ENCODE measurements at regions not wholly inside any gene's neighbourhood (a gene's known extent, or its start where the extent isn't known, plus 50 kb on each side); places are given as distances from the start of the nearest gene placed in this dataset.

- DNase-seq (ENCODE audit: low read depth, low spot score) = peak; percentile 50
Observed at GRCh38 chr5:141778206-141778605, 96.2 kb upstream of the ARAP3 start.

- DNase-seq (ENCODE audit: low read depth, low spot score) = no peak
Observed at GRCh38 chr5:141777711-141778110, 95.7 kb upstream of the ARAP3 start.

GRCh38 chr5:141777130-141777529 is 95.1 kb upstream of the ARAP3 start:
- no peak for DNase-seq (ENCODE audit: low read depth, low spot score)

- DNase-seq (ENCODE audit: low read depth, low spot score) = no peak
Observed at GRCh38 chr5:141773779-141774562, 91.9 kb upstream of the ARAP3 start.

GRCh38 chr5:141772281-141772680 is 90.3 kb upstream of the ARAP3 start:
- no peak for DNase-seq (ENCODE audit: low read depth, low spot score)

GRCh38 chr5:141771562-141771961 is 89.5 kb upstream of the ARAP3 start:
- no peak for DNase-seq (ENCODE audit: low read depth, low spot score)

GRCh38 chr5:141771031-141771430 is 89.0 kb upstream of the ARAP3 start:
- DNase-seq (ENCODE audit: low read depth, low spot score) = no peak

GRCh38 chr5:141769671-141770070 is 87.6 kb upstream of the ARAP3 start:
- DNase-seq (ENCODE audit: low read depth, low spot score) = no peak

GRCh38 chr5:141767671-141768070 is 85.6 kb upstream of the ARAP3 start:
- no peak for DNase-seq (ENCODE audit: low read depth, low spot score)

- DNase-seq (ENCODE audit: low read depth, low spot score) = no peak
Observed at GRCh38 chr5:141765896-141766551, 84.0 kb upstream of the ARAP3 start.

- DNase-seq (ENCODE audit: low read depth, low spot score) = no peak
Observed at GRCh38 chr5:141763541-141763940, 81.5 kb upstream of the ARAP3 start.

GRCh38 chr5:141762790-141763368 is 80.8 kb upstream of the ARAP3 start:
- no peak for DNase-seq (ENCODE audit: low read depth, low spot score)

- no peak for DNase-seq (ENCODE audit: low read depth, low spot score)
Observed at GRCh38 chr5:141762316-141762715, 80.3 kb upstream of the ARAP3 start.

GRCh38 chr5:141760753-141761152 is 78.7 kb upstream of the ARAP3 start:
- no peak for DNase-seq (ENCODE audit: low read depth, low spot score)

- DNase-seq (ENCODE audit: low read depth, low spot score) = no peak
Observed at GRCh38 chr5:141760193-141760592, 78.2 kb upstream of the ARAP3 start.

- peak; percentile 65 for DNase-seq (ENCODE audit: low read depth, low spot score)
Observed at GRCh38 chr5:141758310-141758998, 76.4 kb upstream of the ARAP3 start.

- peak; percentile 74 for DNase-seq (ENCODE audit: low read depth, low spot score)
Observed at GRCh38 chr5:141757402-141757801, 75.4 kb upstream of the ARAP3 start.

- DNase-seq (ENCODE audit: low read depth, low spot score) = no peak
Observed at GRCh38 chr5:141756196-141756595, 74.2 kb upstream of the ARAP3 start.

GRCh38 chr5:141753971-141754713 is 72.1 kb upstream of the ARAP3 start:
- DNase-seq (ENCODE audit: low read depth, low spot score) = peak; percentile 79

GRCh38 chr5:141753143-141753970 is 71.3 kb upstream of the ARAP3 start:
- DNase-seq (ENCODE audit: low read depth, low spot score) = no peak
